ENCODE measurements at regions not wholly inside any gene's neighbourhood (a gene's known extent, or its start where the extent isn't known, plus 50 kb on each side); places are given as distances from the start of the nearest gene placed in this dataset.
"Not testable (repeated sequence)": the region's sequence is repeated elsewhere in the genome, so short reads cannot be mapped to it uniquely, and the experiment has no call there.

DNA sequence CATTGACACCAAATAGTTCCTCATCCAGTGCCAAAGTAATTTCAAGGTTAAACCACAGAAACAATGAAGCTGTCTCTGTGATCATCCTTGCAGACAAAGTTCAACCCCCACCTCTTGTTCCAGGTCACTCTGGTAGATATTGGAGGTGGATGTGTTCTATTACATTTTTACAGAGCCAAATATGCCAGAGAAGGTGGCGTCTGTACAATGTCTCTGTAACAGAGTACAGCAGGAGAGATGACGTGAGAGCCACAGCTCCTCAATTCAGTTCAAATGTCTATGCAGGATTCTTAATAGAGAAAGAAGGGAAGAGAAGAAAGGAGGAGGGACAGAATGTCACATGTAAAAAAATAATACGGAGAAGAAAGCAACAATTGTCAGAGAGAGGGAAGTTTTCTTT lies 268.3 kb upstream of the OR4E1 start:
- no peak for DNase-seq

DNA sequence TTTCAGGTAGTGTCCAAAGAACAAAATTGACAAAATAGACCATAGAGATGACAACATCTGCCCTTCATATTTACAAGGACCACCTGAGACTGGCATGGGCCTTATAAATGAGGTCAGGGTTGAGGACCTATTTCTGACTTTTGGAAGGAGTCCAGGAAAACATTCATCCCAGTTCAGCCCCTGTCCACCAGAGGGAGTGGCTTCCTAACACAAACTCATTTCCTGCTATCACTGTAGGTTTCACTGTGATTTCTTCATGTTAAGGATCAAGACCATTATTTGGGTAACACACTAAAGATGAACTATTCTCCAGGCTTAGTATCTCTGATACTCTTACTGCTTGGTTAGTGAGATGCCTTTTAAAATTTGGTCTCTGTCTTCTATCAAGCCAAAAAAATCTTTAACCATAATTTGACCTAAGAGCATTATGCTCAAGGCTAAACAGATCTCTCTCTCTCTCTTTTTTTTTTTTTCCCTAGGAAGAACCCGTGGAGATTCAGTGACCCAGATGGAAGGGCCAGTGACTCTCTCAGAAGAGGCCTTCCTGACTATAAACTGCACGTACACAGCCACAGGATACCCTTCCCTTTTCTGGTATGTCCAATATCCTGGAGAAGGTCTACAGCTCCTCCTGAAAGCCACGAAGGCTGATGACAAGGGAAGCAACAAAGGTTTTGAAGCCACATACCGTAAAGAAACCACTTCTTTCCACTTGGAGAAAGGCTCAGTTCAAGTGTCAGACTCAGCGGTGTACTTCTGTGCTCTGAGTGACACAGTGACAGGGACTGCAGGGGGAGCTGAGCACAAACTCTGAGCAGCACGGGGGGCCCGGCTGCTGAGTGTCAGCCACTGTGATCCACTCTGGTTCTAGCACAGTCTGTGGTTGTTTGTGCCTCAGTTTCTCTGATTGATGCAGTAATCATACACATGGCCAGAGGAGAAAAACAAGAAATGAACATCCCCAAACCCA lies 267.6 kb upstream of the OR4E1 start:
- peak; percentile 20 for DNase-seq

DNA sequence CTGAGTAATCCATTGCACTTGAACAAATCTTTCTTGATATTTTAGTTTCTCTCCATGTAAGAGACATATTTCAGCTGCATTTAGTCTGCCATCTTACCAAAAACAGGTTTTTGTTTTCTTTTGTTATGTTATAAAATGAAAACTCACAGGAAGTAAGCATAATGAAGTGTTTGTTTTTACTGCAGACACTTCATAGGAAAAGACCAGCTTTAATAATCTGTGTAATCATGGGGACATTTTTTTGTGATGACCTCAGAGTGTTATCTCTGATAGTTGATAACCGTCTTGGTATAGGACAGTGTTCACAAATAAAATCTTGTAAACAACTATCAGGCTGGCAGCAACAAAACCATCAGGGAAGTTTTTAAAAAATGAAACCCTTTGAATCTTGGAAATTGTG lies 266.2 kb upstream of the OR4E1 start:
- no peak for DNase-seq

DNA sequence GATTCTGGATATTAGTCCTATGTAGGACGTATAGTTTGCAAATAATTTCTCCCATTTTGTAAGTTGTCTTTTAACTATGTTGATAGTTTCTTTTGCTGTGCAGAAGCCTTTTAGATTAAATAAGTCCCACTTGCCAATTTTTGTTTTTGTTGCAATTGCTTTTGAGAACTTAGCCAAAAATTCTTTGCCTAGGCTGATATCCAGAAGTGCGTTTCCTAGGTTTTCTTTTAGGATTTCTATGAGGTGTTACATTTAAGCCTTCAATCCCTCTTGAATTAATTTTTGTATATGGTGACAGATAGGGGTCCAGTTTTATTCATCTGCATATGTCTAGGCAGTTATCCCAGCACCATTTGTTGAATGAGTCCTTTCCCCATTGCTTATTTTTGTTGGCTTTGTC lies 264.4 kb upstream of the OR4E1 start:
- no peak for DNase-seq

DNA sequence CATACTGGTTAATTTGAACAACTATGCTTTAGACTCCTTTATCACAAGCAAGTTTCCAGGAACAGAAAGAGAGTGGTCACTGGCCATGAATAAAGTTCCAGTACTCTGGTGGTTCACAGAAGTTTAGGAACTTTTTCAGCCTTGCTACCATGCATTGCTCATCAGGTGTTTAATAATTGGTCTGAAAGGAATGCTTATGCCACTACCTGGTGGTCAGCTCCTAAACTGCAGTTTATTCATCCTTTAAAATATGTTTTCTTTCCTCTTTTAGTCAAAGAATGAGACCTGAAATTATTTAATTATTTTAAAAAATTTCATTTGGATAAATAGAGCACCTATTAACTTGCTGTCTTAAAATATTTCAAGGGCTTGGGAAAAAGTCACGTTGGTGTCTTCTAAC lies 260.1 kb upstream of the OR4E1 start:
- no peak for DNase-seq

DNA sequence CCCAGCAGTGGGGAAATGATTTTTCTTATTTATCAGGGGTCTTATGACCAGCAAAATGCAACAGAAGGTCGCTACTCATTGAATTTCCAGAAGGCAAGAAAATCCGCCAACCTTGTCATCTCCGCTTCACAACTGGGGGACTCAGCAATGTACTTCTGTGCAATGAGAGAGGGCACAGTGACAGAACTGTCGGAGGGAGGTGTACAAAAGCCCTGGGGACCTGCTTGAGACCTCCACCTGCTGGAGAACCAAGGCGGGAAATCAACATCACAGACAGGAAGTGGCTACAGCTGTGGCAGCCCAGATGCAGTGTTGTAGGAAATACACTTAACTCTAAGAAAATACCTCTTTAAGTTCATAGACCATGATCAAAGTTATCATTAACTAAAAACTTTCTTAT lies 250.9 kb upstream of the OR4E1 start:
- no peak for DNase-seq

DNA sequence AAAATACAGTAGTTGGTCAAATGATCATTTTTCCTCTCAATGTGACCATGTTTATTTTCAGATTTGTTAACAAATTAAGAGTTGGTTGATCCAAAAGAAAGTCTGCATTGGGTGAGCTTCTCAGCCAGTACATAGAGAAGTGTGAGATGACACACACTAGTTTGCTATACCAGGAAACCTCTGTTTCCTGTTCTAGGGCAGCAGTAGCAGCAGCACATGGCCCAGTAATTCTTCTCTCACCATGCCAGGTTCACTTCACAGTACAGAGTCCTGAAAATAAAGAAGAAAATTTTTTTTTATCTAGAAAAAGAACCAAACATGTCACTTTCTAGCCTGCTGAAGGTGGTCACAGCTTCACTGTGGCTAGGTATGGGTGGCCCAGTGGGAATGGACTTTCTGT lies 250.2 kb upstream of the OR4E1 start:
- DNase-seq: no peak

DNA sequence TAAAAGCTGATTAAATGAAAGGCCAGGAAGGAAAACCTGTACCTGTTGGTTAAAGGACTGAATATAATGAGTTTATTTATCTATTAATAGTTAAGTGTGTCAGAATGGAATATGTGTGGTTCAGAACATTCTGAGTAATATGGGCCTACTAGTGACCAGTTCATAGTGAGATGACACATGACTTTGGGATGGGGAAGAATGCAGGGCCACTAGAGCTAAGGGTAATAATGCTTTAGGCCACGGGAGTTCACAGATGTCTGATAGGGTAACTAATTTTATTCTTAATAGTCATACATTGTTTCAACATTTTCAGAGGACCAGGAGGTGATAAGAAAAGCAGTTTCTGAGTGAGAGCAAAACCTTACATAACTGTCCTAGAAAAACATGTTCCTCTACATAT lies 247.8 kb upstream of the OR4E1 start:
- DNase-seq: no peak

DNA sequence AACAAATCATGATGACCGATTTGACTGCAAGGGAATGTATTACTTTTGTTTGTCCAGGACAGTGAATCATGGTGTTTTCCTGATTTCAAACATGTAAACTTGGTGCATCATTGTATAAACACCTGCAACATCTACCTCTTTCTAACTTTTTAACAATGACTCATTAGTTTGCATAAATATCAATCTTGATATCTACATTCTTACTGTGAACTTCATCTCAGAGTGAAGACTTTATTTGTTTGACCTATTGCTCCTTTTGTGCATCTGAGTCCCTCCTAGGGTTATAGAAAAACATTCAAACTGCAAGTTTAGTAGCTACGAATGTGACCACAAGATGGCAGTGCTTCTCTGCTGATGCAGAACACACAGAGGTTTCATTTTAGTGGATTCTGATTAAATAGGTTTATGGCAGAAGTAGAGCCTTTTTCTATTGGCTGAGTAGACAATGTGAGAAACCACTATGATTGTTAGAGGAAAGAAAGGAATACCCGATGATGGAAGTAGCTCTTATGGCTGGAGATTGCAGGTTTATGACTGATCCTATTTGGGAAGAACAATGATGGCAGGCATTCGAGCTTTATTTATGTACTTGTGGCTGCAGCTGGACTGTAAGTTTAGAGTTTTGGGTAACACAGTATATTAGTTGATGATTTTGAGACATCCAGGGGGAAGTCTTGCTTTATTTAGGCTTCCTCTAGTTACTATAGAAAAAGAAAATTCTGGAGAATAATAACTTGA lies 244.2 kb upstream of the OR4E1 start:
- peak; percentile 38 for DNase-seq

DNA sequence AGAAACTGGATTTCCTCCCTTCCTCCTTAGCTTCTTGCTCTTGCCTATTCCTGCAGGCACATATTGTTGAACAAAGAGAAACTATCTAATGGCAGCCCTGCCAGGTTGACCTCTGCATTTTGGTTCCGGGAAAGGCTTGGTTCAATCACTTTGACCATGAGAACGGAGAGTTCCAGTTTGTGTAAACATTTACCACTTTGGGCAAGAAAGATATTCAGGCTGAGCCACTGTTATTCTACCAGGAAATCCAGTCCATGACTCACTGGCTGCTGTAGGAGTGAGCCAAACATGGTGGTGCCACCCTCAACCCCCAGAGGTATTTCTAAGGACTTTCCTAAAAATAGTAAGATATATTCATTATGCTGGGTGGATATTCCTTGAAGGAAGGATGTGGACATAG lies 242.2 kb upstream of the OR4E1 start:
- DNase-seq: no peak

DNA sequence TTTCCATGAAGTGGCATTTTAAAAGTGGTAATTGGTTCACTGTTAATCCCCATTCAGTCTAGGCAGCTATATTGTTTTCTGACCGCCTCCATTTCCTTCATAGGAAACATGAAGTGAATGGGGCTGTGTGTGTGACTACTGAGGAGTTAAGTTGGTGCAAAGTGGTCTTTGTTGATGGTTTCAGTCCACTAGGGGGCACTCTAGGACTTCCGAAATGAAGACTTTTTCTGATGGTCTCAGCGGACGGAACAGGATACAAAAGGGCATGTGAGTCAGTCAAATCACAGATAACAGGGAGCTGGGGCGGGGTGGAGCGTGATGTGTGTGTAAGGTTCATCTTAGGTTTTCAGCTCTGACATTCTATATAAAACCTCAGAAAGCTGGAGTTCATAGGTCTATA lies 240.1 kb upstream of the OR4E1 start:
- DNase-seq: peak; percentile 25

DNA sequence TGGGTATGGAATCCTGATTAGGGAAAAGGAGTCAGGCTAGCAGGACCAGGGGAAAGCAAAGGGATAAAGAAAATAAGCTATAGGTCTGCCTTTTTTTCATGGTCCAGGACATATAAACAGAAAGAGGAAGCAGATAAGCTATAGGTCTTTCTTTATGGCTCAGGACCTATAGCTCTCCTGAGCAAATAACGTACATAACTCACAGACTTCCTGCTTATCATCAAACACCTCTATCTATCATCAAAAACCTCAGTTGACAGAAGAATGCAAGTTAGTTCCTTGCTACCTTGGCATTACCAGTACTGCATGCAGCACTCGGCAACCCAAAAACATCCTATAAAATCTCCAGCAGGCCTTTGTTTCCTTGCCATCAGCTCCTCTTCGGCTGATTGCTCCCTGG lies 238.7 kb upstream of the OR4E1 start:
- no peak for DNase-seq

DNA sequence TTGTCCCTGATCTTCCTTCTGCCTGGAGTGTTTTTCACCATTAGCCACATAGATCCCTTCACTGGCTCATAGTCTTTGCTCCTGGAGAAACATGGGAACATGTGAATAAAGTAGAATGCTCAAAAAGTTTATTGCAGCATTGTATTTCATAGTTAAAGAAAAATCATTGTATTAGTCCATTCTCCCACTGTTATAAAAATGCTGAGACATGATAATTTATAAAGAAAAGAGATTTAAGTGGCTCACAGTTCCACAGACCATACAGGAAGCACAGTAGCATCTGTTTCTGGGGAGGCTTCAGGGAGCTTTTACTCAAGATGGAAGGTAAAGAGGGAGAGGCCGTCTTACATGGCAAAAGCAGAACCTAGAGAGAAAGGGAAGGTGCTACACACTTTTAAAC lies 238.3 kb upstream of the OR4E1 start:
- no peak for DNase-seq

DNA sequence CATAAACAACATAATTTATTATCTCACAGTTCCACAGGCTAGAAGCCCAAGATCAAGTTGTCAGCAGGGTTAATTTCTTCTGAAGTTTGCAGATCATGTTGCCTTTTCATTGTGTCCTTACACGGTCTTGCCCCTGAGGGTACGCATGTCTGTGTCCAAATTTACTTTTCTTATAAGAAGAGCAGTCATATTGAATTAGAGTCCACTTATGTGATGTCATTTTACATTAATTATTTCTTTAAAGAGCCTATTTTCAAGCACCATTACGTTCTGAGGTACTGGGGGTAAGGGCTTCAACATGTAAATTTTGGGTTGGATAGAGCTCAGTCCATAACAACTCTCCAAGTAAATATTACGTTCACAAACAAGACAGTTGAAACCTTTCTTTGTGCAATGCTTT lies 236.6 kb upstream of the OR4E1 start:
- no peak for DNase-seq

DNA sequence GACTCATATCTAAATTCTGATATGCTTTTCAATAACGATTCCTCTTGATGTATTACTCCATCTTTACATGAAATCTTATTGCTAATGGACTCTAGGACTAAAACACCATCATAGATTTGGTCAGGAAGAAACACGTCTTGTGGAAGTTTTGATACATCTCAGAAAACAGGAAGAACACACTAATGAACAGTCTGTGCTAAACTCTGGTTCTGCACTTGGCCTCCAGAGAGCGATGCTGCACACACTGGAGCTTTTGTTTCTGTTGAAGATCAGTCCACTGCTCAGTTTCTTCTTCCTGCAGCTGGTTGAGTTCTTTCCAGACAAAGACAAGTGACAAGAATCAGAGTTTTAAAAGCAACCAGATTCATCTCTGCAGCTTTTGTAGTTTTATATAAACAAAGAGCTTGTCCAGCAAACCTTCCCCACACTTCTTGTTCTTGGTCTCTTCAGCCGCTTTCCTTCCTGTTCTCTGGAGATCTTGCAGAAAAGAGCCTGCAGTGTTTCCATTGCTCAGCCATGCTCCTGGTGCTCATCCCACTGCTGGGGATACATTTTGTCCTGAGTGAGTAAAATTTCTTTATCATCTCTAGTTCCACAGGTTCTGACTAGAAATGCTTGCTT lies 229.1 kb upstream of the OR4E1 start:
- no peak for DNase-seq

DNA sequence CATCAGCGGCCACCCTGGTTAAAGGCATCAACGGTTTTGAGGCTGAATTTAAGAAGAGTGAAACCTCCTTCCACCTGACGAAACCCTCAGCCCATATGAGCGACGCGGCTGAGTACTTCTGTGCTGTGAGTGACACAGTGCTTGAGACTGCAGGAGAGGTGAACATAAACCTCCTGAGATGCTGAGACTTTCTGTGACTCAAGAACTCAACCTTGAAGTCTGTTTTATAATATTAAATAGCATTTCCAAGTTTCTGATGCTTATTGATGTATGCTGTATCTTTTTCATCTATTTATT lies 221.2 kb upstream of the OR4E1 start:
- DNase-seq: not testable (repeated sequence)

DNA sequence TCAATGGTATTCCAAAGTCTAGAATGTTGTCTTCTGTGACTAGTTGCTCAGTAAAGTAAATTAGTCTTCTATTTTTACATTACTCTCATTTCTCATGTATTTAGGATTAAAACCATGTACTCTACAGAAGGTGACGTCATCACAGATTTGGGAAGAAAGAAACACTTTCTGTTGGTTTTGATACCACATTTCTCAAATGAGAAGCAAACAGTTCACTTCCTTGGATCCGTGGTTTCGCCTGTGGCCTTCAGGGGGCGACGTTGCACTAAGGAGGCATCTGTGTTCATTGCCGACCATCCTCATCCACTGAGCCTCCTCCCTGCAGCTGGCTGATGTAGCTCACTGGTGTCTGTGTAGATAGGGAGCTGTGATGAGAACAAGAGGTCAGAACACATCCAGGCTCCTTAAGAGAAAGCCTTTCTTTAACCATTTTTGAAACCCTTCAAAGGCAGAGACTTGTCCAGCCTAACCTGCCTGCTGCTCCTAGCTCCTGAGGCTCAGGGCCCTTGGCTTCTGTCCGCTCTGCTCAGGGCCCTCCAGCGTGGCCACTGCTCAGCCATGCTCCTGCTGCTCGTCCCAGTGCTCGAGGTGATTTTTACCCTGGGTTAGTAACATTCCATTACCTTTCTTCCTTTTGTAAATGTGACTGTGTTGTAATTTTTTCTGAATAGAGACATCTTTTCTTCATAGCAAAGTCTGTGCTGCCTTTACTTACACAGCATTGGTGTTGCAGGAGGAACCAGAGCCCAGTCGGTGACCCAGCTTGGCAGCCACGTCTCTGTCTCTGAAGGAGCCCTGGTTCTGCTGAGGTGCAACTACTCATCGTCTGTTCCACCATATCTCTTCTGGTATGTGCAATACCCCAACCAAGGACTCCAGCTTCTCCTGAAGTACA lies 220.6 kb upstream of the OR4E1 start:
- DNase-seq: no peak

DNA sequence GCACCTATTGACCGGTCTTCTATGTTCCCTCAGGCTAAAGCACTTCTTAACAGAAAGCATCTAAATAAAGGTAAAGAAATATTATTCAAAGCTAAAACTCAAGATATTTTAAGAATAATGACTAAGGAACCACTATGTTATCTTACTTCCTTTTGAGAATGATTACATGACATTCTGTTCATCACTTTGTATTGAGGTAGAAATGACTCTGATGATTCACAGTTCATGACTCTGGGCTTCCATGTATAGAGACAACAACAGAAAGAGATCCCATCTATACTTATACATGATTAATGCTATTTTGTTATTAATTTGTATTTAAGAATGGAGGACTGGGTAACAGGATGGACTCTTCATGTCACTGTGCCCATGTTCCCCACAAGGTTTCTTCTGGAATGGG lies 218.3 kb upstream of the OR4E1 start:
- no peak for DNase-seq

DNA sequence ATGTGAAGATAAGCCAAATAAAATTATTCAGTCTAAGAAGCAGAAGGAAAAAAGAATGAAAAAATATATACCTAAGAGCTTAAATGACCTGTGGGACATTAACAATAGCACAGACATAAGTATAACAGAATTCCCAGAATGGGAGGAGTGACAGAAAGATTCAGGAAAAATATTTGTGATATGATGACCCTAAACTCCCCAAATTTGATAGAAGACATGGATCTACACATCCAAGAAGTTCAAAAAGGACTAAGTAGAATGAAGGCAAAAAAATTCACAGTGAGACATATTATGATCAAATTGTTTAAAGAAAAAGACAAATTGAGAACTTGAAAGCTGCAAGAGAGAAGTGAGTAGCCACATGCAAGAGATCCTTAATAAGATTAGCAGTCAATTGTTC lies 211.4 kb upstream of the OR4E1 start:
- no peak for DNase-seq

DNA sequence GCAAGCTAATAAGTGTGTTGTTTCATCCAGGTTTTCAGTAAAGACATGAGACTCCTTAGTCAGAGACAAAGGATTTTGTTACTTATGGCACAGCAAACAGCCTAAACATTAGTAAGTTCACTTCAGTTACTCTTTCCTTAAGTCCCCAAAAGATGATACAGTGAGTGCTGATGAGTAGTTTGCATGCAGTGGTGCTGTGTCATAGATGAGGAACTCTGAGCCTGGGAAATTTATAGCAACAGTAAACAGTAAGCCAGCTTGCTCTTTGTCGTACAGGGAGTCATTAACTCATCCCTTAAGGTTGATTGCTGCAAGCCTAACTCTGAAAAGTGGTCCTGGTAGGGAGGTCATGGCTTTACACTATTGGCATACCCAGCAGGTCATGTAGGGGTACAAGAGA lies 208.6 kb upstream of the OR4E1 start:
- DNase-seq: no peak

DNA sequence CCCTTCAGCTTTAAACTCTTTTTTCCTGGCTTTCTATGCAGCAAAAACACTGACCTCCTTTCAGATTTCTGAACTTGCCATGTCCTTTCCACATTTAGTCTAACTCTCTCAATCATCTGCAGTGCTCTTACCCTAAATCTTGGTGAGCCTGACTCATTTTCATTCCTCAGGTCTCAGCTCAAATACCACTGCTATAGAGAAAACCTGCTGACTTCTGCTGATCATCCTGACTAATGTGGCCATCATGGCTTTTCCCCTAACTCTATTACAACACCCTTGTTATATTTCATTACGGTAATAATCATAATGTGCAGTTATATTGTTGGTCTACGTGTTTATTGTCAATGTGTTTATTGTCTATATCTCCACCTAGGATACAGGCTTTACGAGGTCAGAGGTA lies 207.3 kb upstream of the OR4E1 start:
- no peak for DNase-seq

DNA sequence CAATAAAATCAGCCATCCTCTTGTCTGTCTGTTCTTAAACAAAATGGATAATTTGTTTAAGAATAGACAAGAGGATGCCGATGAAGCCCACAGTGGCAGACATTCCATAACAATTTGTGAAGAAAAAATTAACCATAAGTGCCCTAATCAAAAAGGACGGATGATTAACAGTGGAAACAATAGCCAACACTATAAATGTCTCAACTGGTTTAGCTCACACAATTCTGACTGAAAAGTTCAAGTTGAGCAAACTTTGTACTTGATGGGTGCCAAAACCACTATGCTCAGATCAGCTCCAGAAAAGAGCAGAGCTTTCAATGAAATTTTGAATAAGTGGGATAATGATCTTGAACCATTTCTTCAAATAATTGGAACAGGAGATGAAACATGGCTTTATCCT lies 202.2 kb upstream of the OR4E1 start:
- DNase-seq: peak; percentile 54

DNA sequence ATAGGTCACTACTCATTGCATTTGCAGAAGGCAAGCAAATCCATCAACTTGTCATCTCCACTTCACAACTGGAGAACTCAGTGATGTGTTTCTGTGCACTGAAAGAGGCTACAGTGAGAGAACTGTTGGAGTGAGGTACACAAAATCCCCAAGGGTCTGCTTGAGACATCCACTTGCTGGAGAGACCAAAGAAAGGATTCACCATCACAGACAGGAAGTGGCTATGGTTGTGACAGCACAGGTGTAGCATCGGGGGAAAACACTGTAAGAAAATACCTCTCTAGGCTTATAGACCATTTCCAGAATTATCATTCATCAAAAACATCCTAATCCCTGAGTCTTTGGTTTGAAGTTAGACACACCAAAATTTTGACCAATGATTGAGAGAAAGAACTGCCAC lies 201.3 kb upstream of the OR4E1 start:
- no peak for DNase-seq

Data from retina (tissue), 1 donor.